ENCODE measurements at regions not wholly inside any gene's neighbourhood (a gene's known extent, or its start where the extent isn't known, plus 50 kb on each side); places are given as distances from the start of the nearest gene placed in this dataset.
"Not testable (repeated sequence)": the region's sequence is repeated elsewhere in the genome, so short reads cannot be mapped to it uniquely, and the experiment has no call there.

GRCh38 chr16:86861270-86861858, 283.0 kb downstream of the FOXL1 start:
- TF ChIP-seq POLR2A (IDR thresholded peaks at IDR 0.05); CTCF (IDR thresholded peaks at IDR 0.05); POLR2AphosphoS5 (IDR thresholded peaks at IDR 0.05; ENCODE audit: insufficient read depth in 1 of 2, low read depth in 1 of 2): not testable (repeated sequence)

All from vagina (tissue), 2 donors.